ENCODE measurements at regions not wholly inside any gene's neighbourhood (a gene's known extent, or its start where the extent isn't known, plus 50 kb on each side); places are given as distances from the start of the nearest gene placed in this dataset.

DNA sequence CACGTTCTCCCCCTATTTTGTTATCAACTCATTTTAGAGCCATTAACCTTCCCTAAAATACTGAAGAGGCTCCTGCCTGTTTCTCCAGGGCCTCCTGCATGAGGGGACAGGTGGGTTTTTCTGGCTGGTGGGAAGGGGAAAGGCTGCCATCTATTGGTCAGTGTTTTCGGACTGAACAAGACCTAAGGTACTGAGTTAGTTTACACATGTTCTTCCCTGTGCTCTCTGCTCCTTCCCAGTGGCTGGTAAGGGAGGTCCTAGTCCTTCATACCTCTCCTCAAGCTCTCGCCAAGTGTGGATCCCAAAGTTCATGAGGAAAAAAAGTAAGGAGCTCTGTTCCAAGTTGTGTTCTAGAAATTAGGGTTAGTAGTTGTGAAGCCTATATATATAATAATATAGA, 357.5 kb downstream of the FSCB start:
- TF ChIP-seq, protein P1, sequence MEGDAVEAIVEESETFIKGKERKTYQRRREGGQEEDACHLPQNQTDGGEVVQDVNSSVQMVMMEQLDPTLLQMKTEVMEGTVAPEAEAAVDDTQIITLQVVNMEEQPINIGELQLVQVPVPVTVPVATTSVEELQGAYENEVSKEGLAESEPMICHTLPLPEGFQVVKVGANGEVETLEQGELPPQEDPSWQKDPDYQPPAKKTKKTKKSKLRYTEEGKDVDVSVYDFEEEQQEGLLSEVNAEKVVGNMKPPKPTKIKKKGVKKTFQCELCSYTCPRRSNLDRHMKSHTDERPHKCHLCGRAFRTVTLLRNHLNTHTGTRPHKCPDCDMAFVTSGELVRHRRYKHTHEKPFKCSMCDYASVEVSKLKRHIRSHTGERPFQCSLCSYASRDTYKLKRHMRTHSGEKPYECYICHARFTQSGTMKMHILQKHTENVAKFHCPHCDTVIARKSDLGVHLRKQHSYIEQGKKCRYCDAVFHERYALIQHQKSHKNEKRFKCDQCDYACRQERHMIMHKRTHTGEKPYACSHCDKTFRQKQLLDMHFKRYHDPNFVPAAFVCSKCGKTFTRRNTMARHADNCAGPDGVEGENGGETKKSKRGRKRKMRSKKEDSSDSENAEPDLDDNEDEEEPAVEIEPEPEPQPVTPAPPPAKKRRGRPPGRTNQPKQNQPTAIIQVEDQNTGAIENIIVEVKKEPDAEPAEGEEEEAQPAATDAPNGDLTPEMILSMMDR (IDR thresholded peaks at IDR 0.05; ENCODE audit: low read depth, low read length, poor library complexity, severe bottlenecking): peak; percentile 68
- TF ChIP-seq EZH2phosphoT487 (IDR thresholded peaks at IDR 0.05; ENCODE audit: borderline replicate concordance, low read length): no peak
